ENCODE measurements at regions not wholly inside any gene's neighbourhood (a gene's known extent, or its start where the extent isn't known, plus 50 kb on each side); places are given as distances from the start of the nearest gene placed in this dataset.

DNA sequence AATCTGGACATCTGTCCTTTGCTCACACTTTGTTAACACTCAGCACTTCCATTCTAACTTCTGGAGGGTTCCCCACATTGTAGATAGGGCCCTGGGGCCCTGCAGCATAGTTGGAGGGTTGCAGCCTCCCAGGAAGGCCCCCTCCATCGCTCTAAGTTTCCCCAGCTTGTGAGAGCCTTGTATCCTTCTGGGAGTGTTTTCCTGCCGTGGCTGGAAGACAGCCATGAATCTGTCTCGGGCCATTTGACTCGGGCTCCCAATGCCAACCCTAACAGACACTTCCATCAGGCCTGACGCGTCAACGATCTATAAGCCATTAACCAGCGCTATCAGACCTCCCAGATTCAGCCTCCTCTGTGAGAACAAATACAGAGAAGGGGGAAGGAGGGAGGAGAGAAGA lies 263.7 kb upstream of the RPL38 start:
- H3K27ac ChIP-seq, result no peak overlapping the region
- no peak for DNase-seq (ENCODE audit: low read depth, low spot score)

DNA sequence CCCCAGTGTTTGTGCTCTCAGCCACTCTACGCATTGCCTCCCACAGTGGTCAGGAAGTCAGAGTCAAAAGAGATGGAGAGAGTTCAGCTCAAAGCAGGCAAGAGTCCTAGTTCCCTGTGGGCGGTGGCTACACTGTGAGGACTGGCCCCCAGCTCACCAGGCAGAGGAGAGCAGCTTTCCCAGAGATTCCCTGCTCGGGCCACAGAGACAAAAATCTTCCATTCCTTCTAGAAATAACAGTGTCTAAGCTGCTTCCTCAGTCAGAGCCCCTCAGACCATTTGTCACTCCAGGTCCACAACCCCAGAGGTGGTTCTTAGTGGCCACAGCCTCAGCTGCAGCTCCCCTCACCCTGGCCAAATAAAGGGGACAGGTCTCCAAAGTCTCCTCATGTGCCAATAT lies 263.0 kb upstream of the RPL38 start:
- no peak for DNase-seq (ENCODE audit: low read depth, low spot score)
- H3K27ac ChIP-seq, result no peak overlapping the region

DNA sequence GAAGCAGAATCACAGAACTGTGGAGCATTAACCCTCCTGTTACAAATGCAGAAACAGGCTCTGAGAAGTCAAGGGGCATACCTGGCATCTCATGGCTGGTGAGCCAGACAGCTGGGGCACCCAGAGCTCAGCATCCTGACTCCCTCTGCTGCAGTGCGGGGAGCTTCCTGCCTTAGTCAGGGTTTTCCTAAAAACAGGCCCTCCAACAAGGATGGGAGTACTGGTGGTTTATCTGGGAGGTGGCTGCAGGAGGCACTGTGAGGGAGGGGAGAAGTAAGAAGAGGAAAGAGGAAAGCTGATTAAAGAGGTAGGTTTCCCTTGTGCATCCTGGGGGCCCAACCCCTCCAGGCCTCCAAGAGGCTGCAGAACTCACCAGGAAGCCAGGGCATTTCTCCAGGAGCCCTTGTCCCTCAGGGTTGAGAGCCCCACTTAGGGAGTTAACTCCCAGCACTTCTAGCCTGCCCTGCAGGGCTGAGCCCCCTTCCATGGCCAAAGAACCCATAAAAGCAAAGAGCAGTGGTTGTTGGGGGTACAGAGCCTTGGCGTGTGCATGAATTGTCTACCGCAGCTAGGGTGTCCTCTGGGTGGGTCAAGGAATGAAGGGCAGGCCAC lies 261.5 kb upstream of the RPL38 start:
- H3K27ac ChIP-seq, result no peak overlapping the region
- DNase-seq (ENCODE audit: low read depth, low spot score), result no peak

DNA sequence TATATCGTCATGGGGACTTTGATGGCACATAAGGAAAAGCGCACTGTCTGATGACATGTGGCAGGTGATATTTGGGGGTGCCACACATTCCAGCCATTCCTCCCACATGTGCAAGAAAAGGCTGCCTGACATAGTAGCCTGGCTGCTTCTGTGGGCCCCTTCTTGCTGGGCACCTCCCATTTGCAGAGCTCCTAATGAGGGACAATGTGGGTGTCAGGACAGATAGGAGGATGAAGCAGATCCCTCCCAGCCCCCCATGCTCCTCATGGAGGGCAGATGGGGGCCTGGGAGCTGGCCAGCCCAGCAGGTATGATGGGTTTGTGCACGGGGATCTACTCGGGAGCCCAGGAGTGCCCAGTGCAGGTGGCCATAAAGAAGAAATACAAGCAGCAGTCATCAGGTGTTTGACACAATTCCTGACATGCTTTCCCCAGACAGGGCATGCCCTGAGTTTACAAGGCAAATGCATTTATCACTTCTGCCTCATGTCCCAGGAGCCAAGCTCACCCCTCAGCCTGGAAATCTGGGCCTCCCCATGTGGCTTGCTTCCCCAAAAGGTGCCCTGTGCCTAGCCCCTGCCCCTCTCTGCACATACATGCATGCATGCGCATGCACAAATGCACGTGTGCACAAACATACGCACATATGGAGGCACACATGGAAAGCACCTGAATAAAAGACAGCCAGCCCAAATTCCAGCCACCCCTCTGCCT lies 260.6 kb upstream of the RPL38 start:
- no peak for DNase-seq (ENCODE audit: low read depth, low spot score)
- H3K27ac ChIP-seq, result no peak overlapping the region

DNA sequence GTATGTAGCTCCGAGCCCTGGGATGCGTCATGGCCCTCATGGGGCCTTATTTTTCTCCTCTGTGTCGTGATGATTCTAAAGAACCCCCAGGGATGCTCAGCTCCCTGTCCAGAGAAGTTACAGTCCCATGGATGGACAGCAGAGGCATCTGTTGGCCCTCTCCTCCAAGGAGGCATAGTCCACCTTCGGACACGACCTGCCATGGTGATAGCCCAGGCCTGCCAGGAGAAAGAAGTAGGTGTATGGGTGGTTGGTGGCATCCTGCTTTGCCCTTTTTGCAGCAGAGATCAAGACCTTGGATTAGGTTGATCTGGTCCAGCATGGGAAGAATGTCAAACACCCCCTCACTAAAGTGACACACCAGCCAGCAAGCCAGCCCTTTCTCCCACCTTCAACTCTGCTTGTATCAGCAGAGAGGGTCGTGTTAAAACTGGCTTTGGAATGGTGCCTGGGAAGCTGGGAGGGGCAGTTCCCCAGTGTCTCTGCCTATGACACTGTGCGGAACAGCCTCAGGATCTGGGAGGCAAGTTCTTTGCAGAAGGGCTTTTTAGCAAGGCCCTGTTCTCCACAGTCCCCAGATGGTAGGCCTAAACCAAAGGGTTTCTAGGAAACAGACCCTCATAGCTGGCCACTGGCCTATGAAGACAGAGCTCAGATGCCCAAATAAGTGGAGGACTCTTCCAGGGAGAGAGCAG lies 259.9 kb upstream of the RPL38 start:
- no peak overlapping the region for H3K27ac ChIP-seq

DNA sequence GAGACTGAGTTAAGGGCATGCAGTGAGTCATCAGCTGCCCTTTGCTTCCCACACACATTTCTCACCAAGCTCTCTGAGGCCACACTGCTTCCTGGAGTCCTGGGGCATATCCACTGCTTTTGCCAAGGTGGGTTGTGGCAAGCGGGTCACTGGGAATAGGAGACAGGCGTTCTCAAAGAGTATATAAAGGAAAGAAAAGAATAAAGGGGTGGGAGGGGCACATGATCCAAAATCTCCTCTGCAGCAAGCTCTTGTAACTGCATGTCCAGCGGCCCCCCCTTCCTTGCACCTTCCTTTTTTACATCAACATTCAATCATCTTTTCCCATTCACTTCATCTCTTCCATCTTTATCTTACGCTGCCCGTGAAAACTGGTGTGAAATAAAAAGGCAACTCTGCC lies 259.1 kb upstream of the RPL38 start:
- no peak for DNase-seq (ENCODE audit: low read depth, low spot score)
- H3K27ac ChIP-seq, result no peak overlapping the region

More for the DNA sequence above, 259.9 kb upstream of the RPL38 start:
- DNase-seq (ENCODE audit: low read depth, low spot score), result no peak

DNA sequence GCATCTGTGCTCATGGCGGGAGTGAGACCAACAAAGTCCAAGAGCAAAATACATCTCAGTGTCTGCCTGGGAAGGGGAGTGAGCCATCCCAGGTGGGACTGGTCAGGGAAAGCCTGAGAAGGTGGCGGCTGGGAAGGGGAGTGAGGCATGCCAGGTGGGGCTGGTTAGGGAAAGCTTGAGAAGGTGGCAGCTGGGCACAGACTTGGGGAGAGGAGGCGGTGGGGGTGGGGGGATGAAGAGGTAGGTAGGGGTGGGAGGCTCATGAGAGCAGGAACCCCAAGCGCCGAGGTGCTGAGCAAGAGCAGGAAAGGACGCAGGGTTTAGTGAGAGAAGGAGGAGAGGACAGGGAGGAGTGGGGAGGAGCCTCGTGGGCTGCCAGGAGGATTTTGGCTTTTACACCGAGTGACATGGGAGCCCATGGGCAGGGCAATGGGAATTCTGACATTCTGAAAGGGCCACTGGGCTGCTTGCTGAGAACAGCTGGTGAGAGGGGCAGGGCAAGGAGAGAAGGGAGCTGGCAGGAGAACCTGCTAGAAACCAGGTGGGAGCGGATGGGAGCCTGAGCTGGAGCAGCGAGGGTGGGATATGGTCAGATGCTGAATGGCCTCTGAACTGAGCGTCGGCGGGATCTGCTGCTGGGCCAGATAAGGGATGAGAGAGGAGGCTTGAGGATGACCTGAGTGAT lies 256.1 kb upstream of the RPL38 start:
- no peak for DNase-seq (ENCODE audit: low read depth, low spot score)
- no peak overlapping the region for H3K27ac ChIP-seq

DNA sequence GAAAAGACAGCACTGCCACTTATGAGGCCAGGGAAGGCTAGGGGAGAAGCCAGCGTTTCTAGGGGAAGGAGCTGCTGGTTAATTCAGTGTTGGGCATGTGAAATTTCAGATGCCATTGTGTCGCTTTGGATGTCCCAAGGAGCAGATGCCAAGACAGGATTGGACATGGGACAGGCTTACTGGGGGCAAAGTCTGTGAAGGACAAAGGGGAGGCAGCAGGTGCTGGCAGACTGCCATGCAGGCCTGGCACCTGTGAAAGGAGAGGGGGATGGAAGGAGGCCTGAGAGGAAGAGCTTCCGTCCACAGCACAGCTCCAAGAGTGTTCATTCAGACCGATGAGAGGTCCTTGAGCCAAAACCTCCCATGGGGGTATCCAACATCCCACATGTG lies 255.5 kb upstream of the RPL38 start:
- no peak for DNase-seq (ENCODE audit: low read depth, low spot score)
- no peak overlapping the region for H3K27ac ChIP-seq

DNA sequence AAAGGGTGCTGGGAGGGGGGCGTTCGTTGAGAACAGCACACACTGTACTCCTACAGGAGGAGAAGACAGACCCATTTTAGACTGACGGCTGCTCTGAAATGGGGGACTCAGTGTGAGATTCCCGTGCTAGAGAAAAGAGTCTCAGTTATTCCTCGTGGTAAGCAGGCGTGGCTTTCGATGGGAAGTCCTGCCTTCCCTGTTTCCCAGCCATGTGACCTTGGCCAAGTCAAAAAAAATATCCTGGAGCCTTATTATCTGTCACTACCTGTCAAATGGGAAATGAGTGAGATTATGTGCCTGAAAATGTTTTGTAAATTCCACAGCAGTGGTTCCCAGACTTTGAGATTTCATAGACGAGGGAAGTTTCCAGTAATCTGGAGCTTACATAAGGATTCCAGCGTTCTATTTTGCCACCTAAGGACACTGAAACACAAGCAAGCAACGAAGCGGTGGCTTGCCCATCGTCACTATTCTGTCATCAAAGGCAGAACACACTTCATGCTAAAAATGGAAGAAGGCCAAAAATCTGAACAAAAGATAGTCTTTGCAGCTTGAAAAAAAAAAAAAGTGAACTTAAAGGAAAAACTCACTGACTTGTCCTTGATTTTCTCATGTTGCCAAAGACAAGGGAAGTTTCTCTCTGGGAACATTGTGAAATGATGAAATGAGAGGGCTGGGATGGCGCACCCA lies 253.4 kb upstream of the RPL38 start:
- H3K27ac ChIP-seq, result no peak overlapping the region
- DNase-seq (ENCODE audit: low read depth, low spot score), result no peak

DNA sequence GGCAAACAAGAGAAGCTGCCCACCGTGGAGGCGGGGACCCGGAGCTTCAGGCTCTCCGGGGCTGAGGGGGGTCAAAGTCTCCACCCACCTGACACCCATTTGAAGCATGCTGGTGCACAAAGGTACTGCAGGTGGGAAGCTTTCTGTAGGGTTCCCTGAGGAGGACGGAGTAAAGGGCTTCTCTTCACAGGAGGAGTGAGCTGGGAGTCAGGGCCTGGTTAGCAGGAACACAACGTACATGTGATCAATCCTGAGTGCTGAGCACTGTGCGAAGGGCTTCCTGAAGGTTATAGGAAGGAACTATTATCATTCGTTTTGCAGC lies 252.9 kb upstream of the RPL38 start:
- H3K27ac ChIP-seq, result no peak overlapping the region
- DNase-seq (ENCODE audit: low read depth, low spot score), result no peak

DNA sequence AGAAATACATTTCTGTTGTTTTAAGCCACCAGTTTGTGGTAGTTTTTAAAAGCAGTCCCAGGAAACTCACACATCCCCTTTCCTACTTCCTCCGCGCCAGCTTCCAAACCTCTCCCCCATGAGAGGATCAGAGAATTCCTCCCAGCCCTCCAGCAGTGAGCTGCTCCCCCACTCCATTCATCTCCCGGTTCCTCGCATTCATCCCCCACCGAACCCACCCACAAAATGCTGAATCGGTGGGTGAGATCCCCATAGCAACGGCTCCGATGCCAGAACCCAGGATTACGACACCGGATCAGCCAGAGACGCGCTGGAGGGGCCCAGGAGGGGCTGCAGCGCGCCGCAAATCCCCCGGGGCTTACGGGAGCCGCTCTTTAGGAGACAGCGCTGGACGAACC lies 251.4 kb upstream of the RPL38 start:
- DNase-seq (ENCODE audit: low read depth, low spot score), result no peak
- H3K27ac ChIP-seq, result no peak overlapping the region

DNA sequence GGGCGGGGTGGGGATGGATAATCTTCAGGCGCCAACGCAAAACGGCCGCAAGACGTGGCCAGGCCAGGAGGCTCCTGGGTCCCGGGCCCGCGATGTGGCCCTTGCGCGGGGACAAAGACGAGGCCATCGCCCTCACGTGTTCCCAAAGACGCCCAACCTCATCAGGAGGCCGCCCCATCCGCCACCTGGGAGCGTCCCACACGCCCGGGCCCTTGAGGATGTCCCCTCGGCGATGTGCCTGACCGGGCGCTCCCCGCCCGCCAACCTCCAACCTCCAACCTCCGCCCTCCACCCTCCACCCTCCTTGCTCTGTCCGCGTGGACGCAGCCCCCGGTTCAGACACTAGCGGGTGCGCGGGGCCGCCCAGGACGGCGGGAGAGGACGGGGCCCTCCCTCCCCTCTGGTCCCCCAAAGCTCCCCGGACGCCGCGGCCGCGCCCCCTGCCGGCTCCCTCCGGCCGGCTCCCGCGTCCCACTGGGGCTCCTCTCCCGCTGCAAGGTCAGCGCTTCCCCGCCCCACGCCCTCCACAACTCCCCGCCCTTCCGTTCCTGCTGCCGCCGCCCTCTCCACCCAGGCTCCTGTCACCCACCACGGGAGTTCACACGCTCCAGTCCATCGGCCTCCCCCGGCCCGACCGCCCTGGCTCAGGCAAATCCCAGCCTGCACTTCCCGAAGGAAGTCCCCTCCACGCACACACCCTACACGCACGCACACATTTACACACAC lies 250.8 kb upstream of the RPL38 start:
- DNase-seq (ENCODE audit: low read depth, low spot score), result no peak

DNA sequence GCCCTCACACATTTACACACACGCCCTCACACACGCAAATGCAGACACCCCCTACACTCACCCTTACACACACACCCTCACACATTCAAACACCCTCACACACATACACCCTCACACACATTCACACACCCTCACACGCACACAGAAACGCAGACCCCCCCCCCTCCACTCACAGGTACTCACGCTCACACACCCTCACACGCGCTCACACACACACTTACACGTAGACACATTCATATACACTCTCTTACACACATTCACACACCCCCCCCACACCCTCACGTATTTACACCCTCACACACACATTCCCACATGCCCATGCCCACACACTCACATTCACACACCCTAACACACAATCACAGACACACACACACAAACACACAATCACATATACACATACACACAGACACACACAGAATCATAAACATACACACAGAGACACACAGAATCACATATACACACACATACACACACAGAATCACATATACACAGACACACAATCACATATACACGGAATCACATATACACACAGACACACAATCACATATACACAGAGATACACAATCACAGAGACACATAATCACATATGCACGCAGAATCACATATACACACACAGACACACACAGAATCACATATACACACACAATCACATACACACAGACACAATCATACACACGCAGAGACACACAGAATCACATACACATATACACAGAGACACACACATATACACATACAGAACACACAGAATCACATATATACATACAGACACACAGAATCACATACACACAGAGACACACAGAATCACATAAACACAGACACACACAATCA lies 250.1 kb upstream of the RPL38 start:
- DNase-seq (ENCODE audit: low read depth, low spot score), result no peak
- no peak overlapping the region for H3K27ac ChIP-seq

More for the DNA sequence above, 250.8 kb upstream of the RPL38 start:
- no peak overlapping the region for H3K27ac ChIP-seq

DNA sequence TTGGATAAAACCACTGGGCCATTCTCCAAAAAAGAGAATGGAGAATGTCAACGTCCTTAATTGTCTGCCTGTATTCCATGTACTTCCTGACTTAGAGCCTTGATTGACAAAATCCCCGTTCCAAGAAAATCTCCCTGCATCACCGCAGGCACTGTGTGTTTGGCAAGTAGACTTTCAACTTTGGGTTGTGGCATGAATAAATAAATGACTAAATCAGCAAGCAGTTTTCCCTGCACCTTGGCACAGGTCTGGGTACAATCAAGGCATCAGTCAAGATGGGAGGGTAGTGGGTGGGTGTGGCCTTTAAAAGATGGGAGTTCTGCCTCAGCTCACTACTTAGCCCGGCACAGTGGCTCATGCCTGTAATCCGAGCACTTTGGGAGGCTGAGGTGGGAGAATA lies 248.5 kb upstream of the RPL38 start:
- DNase-seq (ENCODE audit: low read depth, low spot score), result no peak
- H3K27ac ChIP-seq, result no peak overlapping the region

DNA sequence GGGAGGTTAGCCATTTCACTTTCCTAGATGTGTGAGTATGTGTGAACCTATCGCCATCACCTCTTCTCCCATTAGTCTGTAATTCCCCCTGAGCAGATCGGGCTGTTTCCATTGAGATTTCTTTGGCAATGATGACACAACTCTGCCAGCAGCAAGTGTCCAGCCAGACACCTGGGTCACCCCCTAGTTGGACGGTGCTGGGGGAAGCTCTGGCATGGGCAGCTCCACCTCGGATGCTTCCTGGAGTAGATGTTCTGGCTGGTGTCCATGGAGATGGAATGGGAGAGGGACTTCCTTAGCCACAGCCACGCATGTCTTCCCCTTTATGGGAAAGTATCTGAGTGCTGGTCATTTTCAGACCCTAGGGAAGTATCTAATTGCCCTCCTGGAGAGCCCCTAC lies 247.9 kb upstream of the RPL38 start:
- DNase-seq (ENCODE audit: low read depth, low spot score), result no peak
- no peak overlapping the region for H3K27ac ChIP-seq

DNA sequence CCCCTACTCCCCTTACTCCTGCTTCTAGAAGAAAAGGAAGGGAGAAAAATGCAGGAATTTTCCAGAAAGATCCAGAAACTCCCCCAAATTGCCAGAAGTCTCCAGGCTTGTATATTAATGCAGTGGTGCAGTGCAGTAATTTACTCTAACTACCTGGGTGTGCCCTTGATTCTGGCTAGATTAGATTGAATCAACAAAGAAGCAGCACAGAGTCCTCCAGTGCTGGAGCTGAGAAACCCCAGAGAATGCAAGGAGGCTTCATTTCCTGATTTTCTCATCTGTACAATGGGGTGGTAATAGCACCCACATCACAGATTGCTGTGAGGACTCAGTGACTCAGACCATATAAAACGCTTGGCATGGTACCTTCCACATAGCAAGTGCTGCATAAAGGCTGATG lies 247.3 kb upstream of the RPL38 start:
- DNase-seq (ENCODE audit: low read depth, low spot score), result no peak
- no peak overlapping the region for H3K27ac ChIP-seq

DNA sequence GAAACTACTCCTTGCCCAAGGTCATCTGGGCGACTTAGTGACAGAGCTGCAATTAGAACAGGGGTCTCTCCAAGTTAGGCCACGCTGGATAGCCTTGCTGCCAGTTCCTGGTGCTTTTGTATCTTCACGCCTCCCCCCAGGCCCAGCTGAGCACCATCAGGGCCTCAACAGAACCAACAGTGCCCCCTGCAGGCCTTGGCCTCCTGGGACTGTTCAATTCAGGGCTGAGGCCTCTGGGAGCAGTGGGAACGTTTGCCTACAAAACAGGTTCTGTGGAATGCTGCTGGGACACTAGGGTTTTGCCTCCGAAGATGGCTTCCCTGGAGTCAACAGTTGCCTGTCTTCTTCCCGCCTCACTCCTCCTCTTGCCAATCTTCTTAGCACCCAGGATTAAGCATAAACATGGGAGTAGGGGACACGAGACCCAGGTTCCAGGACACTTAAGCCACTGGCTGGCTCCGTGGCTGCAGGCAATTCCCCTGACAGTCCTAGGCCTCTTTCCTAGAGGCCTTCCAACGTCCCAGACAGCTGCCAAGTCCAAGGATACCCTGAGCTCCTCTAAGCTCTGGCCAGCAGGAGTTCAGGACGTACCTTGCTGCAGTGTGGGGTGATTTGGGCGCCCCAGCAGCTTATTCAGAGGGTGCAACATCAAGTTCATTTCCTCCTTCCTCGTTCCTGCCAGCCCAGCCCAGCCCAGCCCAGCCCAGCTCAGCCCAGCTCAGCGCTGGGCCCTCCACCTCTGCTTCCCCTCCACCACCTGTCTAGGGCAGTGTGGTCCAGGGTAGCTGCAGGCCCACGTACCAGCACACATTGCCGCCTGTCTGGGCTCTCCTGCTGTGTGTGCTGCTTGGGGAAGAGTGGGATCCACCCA lies 246.6 kb upstream of the RPL38 start:
- DNase-seq (ENCODE audit: low read depth, low spot score), result no peak

DNA sequence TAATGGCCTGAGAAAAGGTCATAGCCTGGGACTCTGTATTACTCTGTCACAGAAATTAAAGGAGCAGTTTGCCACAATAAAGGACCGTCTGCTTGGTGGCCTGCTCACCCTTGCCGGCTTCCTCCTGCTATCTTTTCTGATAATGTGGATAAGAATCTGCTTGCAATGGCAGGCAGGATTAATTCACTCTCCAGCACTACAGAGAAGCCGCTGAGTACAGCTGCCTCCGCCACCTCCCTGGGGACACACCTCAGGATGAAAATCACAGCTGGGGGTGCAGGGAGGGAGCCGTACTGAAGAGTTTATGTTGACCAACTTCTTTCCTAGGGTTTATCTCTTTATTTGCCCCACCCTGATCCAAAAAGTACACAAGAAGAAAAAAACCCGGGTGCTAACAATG lies 245.9 kb upstream of the RPL38 start:
- DNase-seq (ENCODE audit: low read depth, low spot score), result no peak
- no peak overlapping the region for H3K27ac ChIP-seq

More for the DNA sequence above, 246.6 kb upstream of the RPL38 start:
- no peak overlapping the region for H3K27ac ChIP-seq

Data from epithelial cell of prostate (primary cell).